Lung (tissue), 11 donors: ENCODE measurements at regions not wholly inside any gene's neighbourhood (a gene's known extent, or its start where the extent isn't known, plus 50 kb on each side); places are given as distances from the start of the nearest gene placed in this dataset.

ENCODE experiments used
- ATAC-seq: fragments of 200-7000 bp; cut with Tn5 transposase; one replicate; pipeline ENCODE4 v1.9.1; 2020; ENCODE audit warnings: moderate number of reproducible peaks; ENCODE audit not compliant: insufficient read depth, low FRiP score
- DNase-seq, 3 donors: peaks; one replicate each; pipeline ENCODE4 v3.0.0-alpha.2; 2013 to 2017
- H3K27ac ChIP-seq, 2 donors: one replicate each; pipeline ENCODE4 v1.5.1; 2013; ENCODE audit warnings: mild to moderate bottlenecking in 2 of 2, moderate library complexity in 2 of 2, control low read depth in 1 of 2, inconsistent platforms in 1 of 2, low read depth in 1 of 2, low read length in 1 of 2
- H3K27me3 ChIP-seq, 3 donors: one replicate each; pipeline ENCODE4 v1.5.1; 2013; ENCODE audit warnings: low read length in 2 of 3; ENCODE audit not compliant: control insufficient read depth in 3 of 3, insufficient read depth in 3 of 3
- H3K36me3 ChIP-seq, 4 donors: one replicate each; pipeline ENCODE4 v1.5.1; 2013; ENCODE audit warnings: low read length in 4 of 4, mild to moderate bottlenecking in 1 of 4, moderate library complexity in 1 of 4; ENCODE audit not compliant: control insufficient read depth in 4 of 4, insufficient read depth in 4 of 4
- H3K4me1 ChIP-seq, 5 donors: one replicate each; pipeline ENCODE4 v1.5.1; 2013; ENCODE audit warnings: low read length in 5 of 5, mild to moderate bottlenecking in 2 of 5, moderate library complexity in 1 of 5; ENCODE audit not compliant: control insufficient read depth in 5 of 5, insufficient read depth in 5 of 5
- H3K4me3 ChIP-seq: one replicate; pipeline ENCODE4 v1.5.1; 2013; ENCODE audit warnings: mild to moderate bottlenecking, control low read depth, moderate library complexity
- H3K9ac ChIP-seq, 2 donors: one replicate each; pipeline ENCODE4 v1.5.1; 2013; ENCODE audit warnings: low read length in 2 of 2, control low read depth in 1 of 2; ENCODE audit not compliant: insufficient read depth in 1 of 2
- H3K9me3 ChIP-seq, 4 donors: one replicate each; pipeline ENCODE4 v1.5.1; 2013; ENCODE audit warnings: low read length in 3 of 4, mild to moderate bottlenecking in 1 of 4, moderate library complexity in 1 of 4; ENCODE audit not compliant: control insufficient read depth in 4 of 4, insufficient read depth in 3 of 4
- WGBS, 2 donors: extraction: QIAGEN DNeasy Blood & Tissue Kit; methylation state at CpG; one replicate each; pipeline ENCODE4 v1.1.7; 2013; 5-methylcytosine and 5-hydroxymethylcytosine counted together
- TF ChIP-seq, protein P1 (sequence below): IDR thresholded peaks from 2 replicates; pipeline ENCODE4 v1.5.1; 2012; ENCODE audit warnings: mild to moderate bottlenecking; ENCODE audit errors: control extremely low read depth, extremely low read depth
- donor health status: control.
- donor health status: control.
- donor health status: Bipolar disorder and iron deficiency.
- donor health status: healthy.
- donor health status: DM: yes; HTN: yes; CAD: no.

DNA sequence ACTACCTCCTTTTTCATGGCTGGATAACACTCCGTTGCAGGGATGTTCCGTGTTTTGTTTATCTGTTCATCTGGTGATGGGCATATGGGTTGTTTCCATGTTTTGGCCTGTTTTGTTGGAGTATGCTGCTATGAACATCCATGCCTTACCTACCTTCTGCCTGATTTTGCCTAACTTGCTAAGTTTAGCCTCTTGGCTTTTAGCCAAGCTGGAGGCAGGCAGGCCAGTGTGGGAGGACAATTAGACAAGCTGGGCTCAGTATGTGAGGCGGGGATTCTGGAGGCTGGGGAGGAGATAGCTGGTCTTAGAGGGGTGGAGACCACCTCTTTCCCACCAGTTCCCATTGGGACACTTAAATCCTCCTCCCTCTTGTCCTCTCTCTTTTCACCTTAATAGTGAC lies 98.4 kb upstream of the WNT4 start:
- no peaks in the 10 kb centered on the region for H3K27me3 ChIP-seq
- no peaks in the 10 kb centered on the region for H3K9me3 ChIP-seq
- peak in 1 of 3 donors; percentile 29 for DNase-seq
- WGBS, 2 donors = 85 to 93% methylated on average over 3 of the region's 3 CpGs
- ATAC-seq = no peak
- H3K4me1 ChIP-seq = peaks cover 0 to 8% (median 0%) of the 10 kb centered on the region in 5 donors
- no peaks in the 10 kb centered on the region for H3K36me3 ChIP-seq
- TF ChIP-seq, protein P1, sequence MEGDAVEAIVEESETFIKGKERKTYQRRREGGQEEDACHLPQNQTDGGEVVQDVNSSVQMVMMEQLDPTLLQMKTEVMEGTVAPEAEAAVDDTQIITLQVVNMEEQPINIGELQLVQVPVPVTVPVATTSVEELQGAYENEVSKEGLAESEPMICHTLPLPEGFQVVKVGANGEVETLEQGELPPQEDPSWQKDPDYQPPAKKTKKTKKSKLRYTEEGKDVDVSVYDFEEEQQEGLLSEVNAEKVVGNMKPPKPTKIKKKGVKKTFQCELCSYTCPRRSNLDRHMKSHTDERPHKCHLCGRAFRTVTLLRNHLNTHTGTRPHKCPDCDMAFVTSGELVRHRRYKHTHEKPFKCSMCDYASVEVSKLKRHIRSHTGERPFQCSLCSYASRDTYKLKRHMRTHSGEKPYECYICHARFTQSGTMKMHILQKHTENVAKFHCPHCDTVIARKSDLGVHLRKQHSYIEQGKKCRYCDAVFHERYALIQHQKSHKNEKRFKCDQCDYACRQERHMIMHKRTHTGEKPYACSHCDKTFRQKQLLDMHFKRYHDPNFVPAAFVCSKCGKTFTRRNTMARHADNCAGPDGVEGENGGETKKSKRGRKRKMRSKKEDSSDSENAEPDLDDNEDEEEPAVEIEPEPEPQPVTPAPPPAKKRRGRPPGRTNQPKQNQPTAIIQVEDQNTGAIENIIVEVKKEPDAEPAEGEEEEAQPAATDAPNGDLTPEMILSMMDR = no peak
- no peak overlapping the region for H3K27ac ChIP-seq
- H3K4me3 ChIP-seq = no peak overlapping the region
- no peak overlapping the region for H3K9ac ChIP-seq

DNA sequence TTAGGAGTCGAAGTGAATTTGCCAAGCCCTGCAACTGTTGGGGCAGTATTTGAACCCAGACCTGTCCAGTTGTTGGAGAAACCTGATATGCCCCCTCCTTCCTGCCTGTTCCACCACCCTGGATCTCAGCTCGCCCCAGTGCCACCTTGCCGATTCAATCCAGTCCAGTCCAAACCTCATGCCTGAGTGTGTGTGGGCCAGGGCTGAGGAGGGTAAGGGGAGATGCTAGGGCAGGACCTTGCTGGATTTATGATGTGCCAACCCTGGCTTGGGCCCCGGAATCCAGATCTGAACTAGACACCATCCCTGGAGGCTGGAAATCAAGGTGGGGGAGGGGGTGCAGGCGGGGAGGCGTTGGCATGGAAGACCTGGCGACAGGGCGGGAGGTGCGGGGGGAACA lies 98.9 kb upstream of the WNT4 start:
- no peak overlapping the region for H3K9ac ChIP-seq
- no peaks in the 10 kb centered on the region for H3K27me3 ChIP-seq
- peaks cover 0 to 9% (median 0%) of the 10 kb centered on the region in 5 donors for H3K4me1 ChIP-seq
- TF ChIP-seq, protein P1 = no peak
- ATAC-seq (no peak), DNase-seq (no peak)
- WGBS, 2 donors = 90 to 91% methylated on average over 9 of the region's 9 CpGs
- H3K36me3 ChIP-seq = no peaks in the 10 kb centered on the region
- no peaks in the 10 kb centered on the region for H3K9me3 ChIP-seq
- H3K27ac ChIP-seq = no peak overlapping the region
- no peak overlapping the region for H3K4me3 ChIP-seq

DNA sequence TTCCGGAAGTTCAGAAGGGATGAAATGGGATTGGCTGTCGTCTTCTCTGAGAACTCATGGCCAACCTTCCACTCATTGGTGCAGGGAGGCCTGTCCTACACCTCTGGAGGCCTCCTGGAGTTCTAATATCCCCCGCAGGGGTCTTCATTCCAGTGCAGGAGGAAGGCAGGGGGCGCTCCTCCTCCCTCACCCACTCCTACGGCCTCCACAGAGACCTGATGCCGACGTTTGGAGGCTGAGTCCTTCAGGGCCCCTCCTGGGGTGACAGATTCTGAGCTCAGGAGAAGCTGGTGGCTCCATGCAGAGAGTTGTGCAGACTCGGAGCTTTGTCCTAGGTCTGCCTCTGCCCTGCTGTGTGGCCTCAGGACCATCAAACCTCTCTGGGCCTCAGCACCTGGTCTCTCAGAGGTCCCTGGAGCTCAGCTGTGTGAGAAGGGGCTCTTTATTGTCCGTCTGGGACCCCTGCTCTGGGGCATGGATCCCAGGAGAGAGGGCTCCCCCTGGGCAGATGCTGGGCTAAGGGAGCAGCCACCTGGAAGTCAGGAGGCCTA lies 102.3 kb upstream of the WNT4 start:
- no peaks in the 10 kb centered on the region for H3K36me3 ChIP-seq
- H3K9ac ChIP-seq = no peak overlapping the region
- no peaks in the 10 kb centered on the region for H3K9me3 ChIP-seq
- ATAC-seq (no peak), DNase-seq (no peak)
- TF ChIP-seq, protein P1 = no peak
- H3K27me3 ChIP-seq = no peaks in the 10 kb centered on the region
- no peak overlapping the region for H3K27ac ChIP-seq
- H3K4me3 ChIP-seq = no peak overlapping the region
- WGBS, 2 donors = 90 to 91% methylated on average over 9 of the region's 9 CpGs
- H3K4me1 ChIP-seq = peaks cover 0 to 9% (median 0%) of the 10 kb centered on the region in 5 donors

DNA sequence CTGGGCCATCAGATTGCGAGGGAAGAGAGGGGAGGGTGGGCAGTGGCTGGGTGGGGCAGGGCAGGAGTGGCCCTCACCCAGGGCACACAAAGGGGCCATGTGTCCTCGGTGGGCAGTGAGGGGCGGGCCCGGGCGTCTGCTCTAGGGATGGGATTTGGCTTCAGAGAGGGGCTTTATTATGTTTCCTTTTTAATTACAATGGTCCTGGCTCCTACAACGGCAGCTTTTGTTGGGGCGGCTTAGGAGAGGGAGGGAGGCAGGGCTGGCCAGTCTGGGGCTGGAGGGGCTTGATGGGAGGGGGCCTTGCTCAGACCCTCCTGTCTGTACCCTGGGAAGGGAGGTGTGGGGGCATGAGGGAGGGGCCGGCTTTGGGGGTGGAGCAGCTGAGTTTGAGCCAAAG lies 102.8 kb upstream of the WNT4 start:
- WGBS, 2 donors = 71 to 74% methylated on average over 8 of the region's 8 CpGs
- no peak overlapping the region for H3K27ac ChIP-seq
- H3K27me3 ChIP-seq = no peaks in the 10 kb centered on the region
- TF ChIP-seq, protein P1 = no peak
- ATAC-seq (no peak), DNase-seq (no peak)
- no peak overlapping the region for H3K9ac ChIP-seq
- H3K36me3 ChIP-seq = no peaks in the 10 kb centered on the region
- H3K4me1 ChIP-seq = peaks cover 0 to 9% (median 0%) of the 10 kb centered on the region in 5 donors
- no peak overlapping the region for H3K4me3 ChIP-seq
- no peaks in the 10 kb centered on the region for H3K9me3 ChIP-seq
